ENCODE measurements at regions not wholly inside any gene's neighbourhood (a gene's known extent, or its start where the extent isn't known, plus 50 kb on each side); places are given as distances from the start of the nearest gene placed in this dataset.

DNA sequence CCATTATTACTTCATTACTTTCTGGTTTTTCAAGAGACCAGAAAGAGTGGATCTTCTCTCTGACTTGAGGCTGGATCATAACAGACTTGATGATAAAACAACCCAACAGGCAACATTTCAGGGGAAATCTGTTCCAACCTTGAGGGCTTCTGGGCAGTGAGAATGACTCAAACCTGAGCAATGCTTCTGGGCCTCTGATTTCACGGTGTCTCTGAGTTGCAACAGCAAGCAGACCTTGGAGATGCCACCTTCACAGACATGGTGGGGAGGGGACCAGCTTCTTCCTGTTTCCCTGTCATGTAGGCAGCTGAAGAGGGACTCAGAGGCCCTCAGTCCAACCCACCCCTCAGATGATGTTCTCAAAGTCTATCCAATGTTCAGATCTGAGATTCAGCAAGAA is 104.0 kb downstream of the ABHD5 start:
- DNase-seq (no peak), ATAC-seq (no peak)
- Mint-ChIP-seq H3K4me1 (ENCODE audit: low read depth) (no peaks in the 10 kb centered on the region), H3K9me3 (ENCODE audit: insufficient read depth) (no peaks in the 10 kb centered on the region), H3K4me3 (no peak overlapping the region), H3K27ac (no peak overlapping the region), H3K36me3 (ENCODE audit: low read depth) (no peaks in the 10 kb centered on the region), H3K27me3 (ENCODE audit: low read depth) (peaks cover 19% of the 10 kb centered on the region)
- ChIA-PET POLR2A (no interaction called here), CTCF (interaction anchor here (1.5 to 1.6 kb wide), 2 partner anchors 26 to 61 kb away, joined by 3 to 5 read pairs; no protein-coding TSS in a partner anchor)

- Mint-ChIP-seq H3K4me1 (ENCODE audit: low read depth) (no peaks in the 10 kb centered on the region), H3K27ac (no peak overlapping the region)
- no peak for ATAC-seq
Measured at GRCh38 chr3:43795491-43795890, 104.8 kb downstream of the ABHD5 start.

GRCh38 chr3:43796041-43796596 is 105.4 kb downstream of the ABHD5 start:
- Mint-ChIP-seq H3K27me3 (ENCODE audit: low read depth) (peaks cover 22% of the 10 kb centered on the region), H3K36me3 (ENCODE audit: low read depth) (no peaks in the 10 kb centered on the region), H3K9me3 (ENCODE audit: insufficient read depth) (peaks cover 6% of the 10 kb centered on the region), H3K4me1 (ENCODE audit: low read depth) (no peaks in the 10 kb centered on the region), H3K27ac (no peak overlapping the region), H3K4me3 (no peak overlapping the region)
- ATAC-seq (no peak), DNase-seq (no peak)
- ChIA-PET POLR2A (no interaction called here), CTCF (no interaction called here)

More at GRCh38 chr3:43795491-43795890, 104.8 kb downstream of the ABHD5 start:
- H3K36me3 Mint-ChIP-seq (ENCODE audit: low read depth): no peaks in the 10 kb centered on the region
- H3K4me3 Mint-ChIP-seq: no peak overlapping the region
- ChIA-PET CTCF (no interaction called here), POLR2A (no interaction called here)
- H3K27me3 Mint-ChIP-seq (ENCODE audit: low read depth): peaks cover 22% of the 10 kb centered on the region
- peaks cover 5% of the 10 kb centered on the region for H3K9me3 Mint-ChIP-seq (ENCODE audit: insufficient read depth)
- DNase-seq: no peak

DNA sequence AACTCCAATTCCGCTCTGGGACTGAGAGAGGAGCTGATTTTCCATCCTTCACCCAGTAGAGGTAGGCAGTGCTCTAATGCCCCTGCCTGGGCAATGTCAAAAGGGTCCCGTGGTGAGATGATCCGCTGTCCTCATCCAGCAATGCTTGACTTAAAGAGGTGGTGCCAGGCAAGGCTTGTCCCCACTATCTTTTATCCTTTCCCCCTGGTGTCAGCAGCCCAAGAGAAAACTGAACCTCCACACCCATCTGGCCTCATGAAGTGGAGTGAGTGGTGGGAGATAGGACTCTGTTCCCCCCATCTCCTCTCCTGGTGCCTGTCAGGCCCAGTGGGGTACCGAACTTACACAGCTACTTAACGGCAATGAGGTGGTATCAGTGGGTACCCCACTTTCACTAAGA is 107.1 kb downstream of the ABHD5 start:
- Mint-ChIP-seq H3K4me1 (ENCODE audit: low read depth) (no peaks in the 10 kb centered on the region), H3K27ac (no peak overlapping the region), H3K4me3 (no peak overlapping the region), H3K36me3 (ENCODE audit: low read depth) (no peaks in the 10 kb centered on the region), H3K9me3 (ENCODE audit: insufficient read depth) (peaks cover 6% of the 10 kb centered on the region), H3K27me3 (ENCODE audit: low read depth) (peaks cover 24% of the 10 kb centered on the region)
- ChIA-PET CTCF (no interaction called here), POLR2A (no interaction called here)
- ATAC-seq: no peak
- DNase-seq: no peak

GRCh38 chr3:43810797-43811196 is 120.1 kb downstream of the ABHD5 start:
- ATAC-seq: no peak
- no peak overlapping the region for H3K4me3 Mint-ChIP-seq
- H3K9me3 Mint-ChIP-seq (ENCODE audit: insufficient read depth): no peaks in the 10 kb centered on the region
- CTCF ChIA-PET: no interaction called here
- H3K4me1 Mint-ChIP-seq (ENCODE audit: low read depth): no peaks in the 10 kb centered on the region
- peaks cover 13% of the 10 kb centered on the region for H3K27me3 Mint-ChIP-seq (ENCODE audit: low read depth)
- no peaks in the 10 kb centered on the region for H3K36me3 Mint-ChIP-seq (ENCODE audit: low read depth)
- POLR2A ChIA-PET: no interaction called here
- no peak overlapping the region for H3K27ac Mint-ChIP-seq
- no peak for DNase-seq

GRCh38 chr3:43814461-43814860 is 123.7 kb downstream of the ABHD5 start:
- ATAC-seq (no peak), DNase-seq (no peak)
- Mint-ChIP-seq H3K27me3 (ENCODE audit: low read depth) (peaks cover 9% of the 10 kb centered on the region), H3K4me1 (ENCODE audit: low read depth) (peaks cover 3% of the 10 kb centered on the region), H3K27ac (no peak overlapping the region), H3K9me3 (ENCODE audit: insufficient read depth) (no peaks in the 10 kb centered on the region), H3K36me3 (ENCODE audit: low read depth) (no peaks in the 10 kb centered on the region), H3K4me3 (no peak overlapping the region)
- POLR2A ChIA-PET: no interaction called here
- CTCF ChIA-PET: no interaction called here

DNA sequence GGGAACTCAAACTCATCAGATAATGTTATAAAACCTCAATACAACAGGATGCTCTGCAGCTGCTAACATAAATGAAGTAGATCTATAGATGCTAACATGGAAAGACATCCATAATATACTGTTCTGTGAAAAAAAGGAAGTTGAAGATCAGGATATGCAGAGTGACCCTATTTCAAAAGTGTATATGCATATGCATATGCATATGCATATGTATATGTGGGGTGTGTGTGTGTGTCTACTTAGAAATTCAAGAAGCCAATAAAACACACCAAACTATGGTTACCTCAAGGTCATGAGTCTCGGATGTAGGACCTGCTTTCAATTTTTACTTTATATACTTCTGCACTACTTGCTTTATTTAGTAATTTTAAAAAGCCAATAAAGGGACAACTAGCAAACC is 125.6 kb downstream of the ABHD5 start:
- no peaks in the 10 kb centered on the region for H3K9me3 Mint-ChIP-seq (ENCODE audit: insufficient read depth)
- no peak for DNase-seq
- H3K36me3 Mint-ChIP-seq (ENCODE audit: low read depth): no peaks in the 10 kb centered on the region
- H3K27ac Mint-ChIP-seq: no peak overlapping the region
- H3K4me3 Mint-ChIP-seq: no peak overlapping the region
- POLR2A ChIA-PET: no interaction called here
- ATAC-seq: no peak
- CTCF ChIA-PET: no interaction called here
- H3K27me3 Mint-ChIP-seq (ENCODE audit: low read depth): peaks cover 15% of the 10 kb centered on the region
- peaks cover 3% of the 10 kb centered on the region for H3K4me1 Mint-ChIP-seq (ENCODE audit: low read depth)

DNA sequence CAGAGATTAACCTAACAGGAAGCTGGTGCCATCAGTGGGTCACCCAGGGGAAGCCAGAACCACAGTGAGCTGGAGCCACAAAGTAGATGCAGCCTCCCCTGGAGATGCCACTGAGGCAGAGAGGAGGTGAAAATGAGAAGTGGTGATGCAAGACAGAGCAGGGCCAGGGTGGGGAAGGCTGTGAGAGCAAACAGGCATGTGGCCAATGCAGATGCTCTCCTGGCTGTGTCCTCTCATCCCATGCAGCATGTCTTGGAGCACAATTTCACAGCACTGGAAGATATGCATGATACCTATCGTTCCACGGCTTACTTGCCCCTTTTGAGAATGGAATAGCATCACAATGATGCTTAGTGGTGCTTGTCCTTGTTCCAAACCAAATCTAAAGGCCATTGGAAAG is 126.3 kb downstream of the ABHD5 start:
- POLR2A ChIA-PET: no interaction called here
- DNase-seq (no peak), ATAC-seq (no peak)
- CTCF ChIA-PET: no interaction called here
- peaks cover 15% of the 10 kb centered on the region for H3K27me3 Mint-ChIP-seq (ENCODE audit: low read depth)
- no peak overlapping the region for H3K27ac Mint-ChIP-seq
- no peaks in the 10 kb centered on the region for H3K36me3 Mint-ChIP-seq (ENCODE audit: low read depth)
- peaks cover 3% of the 10 kb centered on the region for H3K4me1 Mint-ChIP-seq (ENCODE audit: low read depth)
- no peak overlapping the region for H3K4me3 Mint-ChIP-seq
- H3K9me3 Mint-ChIP-seq (ENCODE audit: insufficient read depth): no peaks in the 10 kb centered on the region

DNA sequence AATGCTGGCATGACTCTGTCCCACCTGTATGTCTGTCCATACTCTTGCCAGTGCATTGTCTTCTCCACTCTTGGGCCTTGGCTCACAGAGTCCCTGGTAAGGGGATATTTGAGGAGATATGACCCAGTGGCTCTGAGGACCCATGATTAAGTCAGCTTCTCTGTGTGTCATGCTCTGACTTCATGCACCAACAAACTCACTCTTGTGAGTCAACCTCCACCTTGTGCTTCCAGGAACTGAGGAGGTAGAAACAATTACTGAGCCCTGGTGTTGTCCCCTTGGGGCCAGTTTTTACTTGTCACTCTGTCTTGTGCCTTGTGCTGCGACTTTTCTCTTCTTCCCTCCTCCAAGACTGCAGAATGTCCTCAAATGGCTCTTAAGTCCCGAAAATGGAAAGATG is 127.1 kb downstream of the ABHD5 start:
- Mint-ChIP-seq H3K27me3 (ENCODE audit: low read depth) (peaks cover 15% of the 10 kb centered on the region), H3K4me3 (no peak overlapping the region), H3K4me1 (ENCODE audit: low read depth) (peaks cover 3% of the 10 kb centered on the region), H3K36me3 (ENCODE audit: low read depth) (no peaks in the 10 kb centered on the region), H3K9me3 (ENCODE audit: insufficient read depth) (no peaks in the 10 kb centered on the region), H3K27ac (no peak overlapping the region)
- no peak for ATAC-seq
- CTCF ChIA-PET: no interaction called here
- POLR2A ChIA-PET: no interaction called here
- no peak for DNase-seq

GRCh38 chr3:43818229-43818628 is 127.5 kb downstream of the ABHD5 start:
- Mint-ChIP-seq H3K4me3 (no peak overlapping the region), H3K9me3 (ENCODE audit: insufficient read depth) (no peaks in the 10 kb centered on the region), H3K27ac (no peak overlapping the region), H3K36me3 (ENCODE audit: low read depth) (no peaks in the 10 kb centered on the region), H3K27me3 (ENCODE audit: low read depth) (peaks cover 15% of the 10 kb centered on the region), H3K4me1 (ENCODE audit: low read depth) (peaks cover 3% of the 10 kb centered on the region)
- CTCF ChIA-PET: no interaction called here
- POLR2A ChIA-PET: no interaction called here
- ATAC-seq (no peak), DNase-seq (no peak)

- H3K4me3 Mint-ChIP-seq: no peak overlapping the region
- no peak for DNase-seq
- ATAC-seq: no peak
- ChIA-PET CTCF (interaction anchor here (1.5 kb wide), 1 partner anchor 397 kb away, joined by 3 read pairs; no protein-coding TSS in a partner anchor), POLR2A (no interaction called here)
- no peak overlapping the region for H3K27ac Mint-ChIP-seq
- H3K36me3 Mint-ChIP-seq (ENCODE audit: low read depth): no peaks in the 10 kb centered on the region
- H3K4me1 Mint-ChIP-seq (ENCODE audit: low read depth): no peaks in the 10 kb centered on the region
- no peaks in the 10 kb centered on the region for H3K9me3 Mint-ChIP-seq (ENCODE audit: insufficient read depth)
- H3K27me3 Mint-ChIP-seq (ENCODE audit: low read depth): no peaks in the 10 kb centered on the region
Measured at GRCh38 chr3:43838009-43838758, 147.4 kb downstream of the ABHD5 start.

DNA sequence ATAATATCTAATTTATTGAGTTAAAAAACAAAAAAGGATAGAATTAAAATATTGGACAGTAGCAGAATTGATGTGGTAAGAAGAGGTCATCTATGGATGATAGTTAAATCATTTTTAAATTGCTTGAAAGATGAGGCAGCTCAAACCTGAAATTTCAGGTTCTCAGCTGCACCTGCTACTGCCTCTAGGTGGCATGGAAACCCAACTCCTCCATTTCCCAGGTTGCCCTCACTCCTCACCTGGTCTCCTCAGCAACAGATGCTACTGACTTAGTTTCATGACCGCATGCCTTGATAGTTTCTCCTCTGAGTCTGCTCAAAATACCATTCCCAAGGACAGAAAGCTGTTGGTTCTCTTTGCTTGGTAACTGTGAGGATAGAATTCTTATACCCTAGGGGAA is 148.1 kb downstream of the ABHD5 start:
- Mint-ChIP-seq H3K9me3 (ENCODE audit: insufficient read depth) (no peaks in the 10 kb centered on the region), H3K4me1 (ENCODE audit: low read depth) (no peaks in the 10 kb centered on the region), H3K27ac (no peak overlapping the region), H3K4me3 (no peak overlapping the region), H3K36me3 (ENCODE audit: low read depth) (no peaks in the 10 kb centered on the region), H3K27me3 (ENCODE audit: low read depth) (no peaks in the 10 kb centered on the region)
- ATAC-seq (no peak), DNase-seq (no peak)
- ChIA-PET CTCF (interaction anchor here (1.5 kb wide), 1 partner anchor 396 kb away, joined by 3 read pairs; no protein-coding TSS in a partner anchor), POLR2A (no interaction called here)

DNA sequence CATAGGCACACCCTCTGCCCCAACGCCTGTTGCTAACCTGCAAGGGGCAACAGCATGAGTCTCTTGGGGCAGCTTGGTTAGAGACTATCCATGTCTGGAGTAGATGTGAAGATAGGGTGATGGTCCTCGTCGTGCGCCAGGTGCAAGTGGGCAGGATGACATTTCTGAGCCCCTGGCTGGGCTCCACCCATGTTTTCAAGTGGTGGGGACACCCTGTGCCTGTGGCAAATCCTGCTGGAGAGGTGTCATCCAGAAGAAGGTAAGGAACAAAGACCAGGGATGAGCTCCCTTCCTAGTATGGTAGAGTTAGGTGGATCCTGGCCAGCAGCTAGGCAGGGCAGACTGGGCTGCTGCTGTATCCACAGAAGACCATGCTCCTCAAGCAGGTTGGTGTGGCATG is 152.6 kb downstream of the ABHD5 start:
- ChIA-PET POLR2A (no interaction called here), CTCF (interaction anchor here (1.4 kb wide), 1 partner anchor 12 kb away, joined by 4 read pairs; no protein-coding TSS in a partner anchor)
- Mint-ChIP-seq H3K27me3 (ENCODE audit: low read depth) (peaks cover 3% of the 10 kb centered on the region), H3K9me3 (ENCODE audit: insufficient read depth) (peaks cover 4% of the 10 kb centered on the region), H3K36me3 (ENCODE audit: low read depth) (no peaks in the 10 kb centered on the region), H3K4me3 (no peak overlapping the region), H3K4me1 (ENCODE audit: low read depth) (no peaks in the 10 kb centered on the region), H3K27ac (no peak overlapping the region)
- no peak for ATAC-seq
- no peak for DNase-seq
